ENCODE measurements at regions not wholly inside any gene's neighbourhood (a gene's known extent, or its start where the extent isn't known, plus 50 kb on each side); places are given as distances from the start of the nearest gene placed in this dataset.

DNA sequence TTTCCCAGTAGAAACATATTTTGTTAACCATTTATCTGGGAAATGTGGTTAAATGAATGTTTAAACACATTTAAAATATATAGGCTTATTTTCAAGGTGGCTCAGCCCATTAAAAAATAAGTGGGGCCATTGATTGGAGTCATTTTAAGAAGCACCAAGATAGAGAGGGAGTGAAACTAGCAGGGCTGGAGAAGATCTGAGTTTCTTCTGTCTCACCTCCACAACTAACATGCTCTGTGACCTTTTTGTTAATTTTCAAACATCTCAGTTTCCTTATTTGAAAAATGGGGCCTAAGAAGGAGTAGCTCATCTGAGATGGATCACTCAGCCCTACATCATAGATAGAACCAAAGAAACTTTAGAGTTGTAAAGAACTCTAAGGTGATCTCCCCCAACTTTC lies 254.8 kb downstream of the KCNS3 start:
- no peak for TF ChIP-seq CTCF (IDR thresholded peaks at IDR 0.05; ENCODE audit: borderline replicate concordance, insufficient read depth, low read depth, low read length)
- H3K4me3 ChIP-seq (ENCODE audit: low read depth, low read length): no peak overlapping the region

- no peak for TF ChIP-seq CTCF (IDR thresholded peaks at IDR 0.05; ENCODE audit: borderline replicate concordance, insufficient read depth, low read depth, low read length)
- H3K4me3 ChIP-seq (ENCODE audit: low read depth, low read length): no peak overlapping the region
These were observed 254.2 kb downstream of the KCNS3 start for GRCh38 chr2:18132697-18133096.

DNA sequence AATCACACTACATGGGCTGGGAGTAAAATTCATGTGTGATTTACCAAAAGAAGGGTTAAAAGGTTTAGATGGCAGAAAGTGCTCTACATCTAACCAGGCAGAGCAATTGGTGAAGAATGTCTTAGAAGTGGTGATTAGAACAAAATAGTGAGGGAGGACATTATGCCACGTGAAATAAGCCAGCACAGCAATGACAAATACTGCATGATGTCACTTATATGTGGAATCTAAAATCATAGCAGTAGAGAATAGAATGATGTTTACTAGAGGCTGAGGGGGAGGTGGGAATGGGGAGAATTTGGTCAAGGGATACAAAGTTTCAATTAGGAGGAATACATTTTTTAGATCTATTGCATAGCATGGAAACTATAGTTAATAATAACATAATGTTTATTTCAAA lies 253.3 kb downstream of the KCNS3 start:
- TF ChIP-seq CTCF (IDR thresholded peaks at IDR 0.05; ENCODE audit: borderline replicate concordance, insufficient read depth, low read depth, low read length): no peak
- no peak overlapping the region for H3K4me3 ChIP-seq (ENCODE audit: low read depth, low read length)

- no peak overlapping the region for H3K4me3 ChIP-seq (ENCODE audit: low read depth, low read length)
- no peak for TF ChIP-seq CTCF (IDR thresholded peaks at IDR 0.05; ENCODE audit: borderline replicate concordance, insufficient read depth, low read depth, low read length)
These were observed 250.9 kb downstream of the KCNS3 start for GRCh38 chr2:18129348-18129747.

DNA sequence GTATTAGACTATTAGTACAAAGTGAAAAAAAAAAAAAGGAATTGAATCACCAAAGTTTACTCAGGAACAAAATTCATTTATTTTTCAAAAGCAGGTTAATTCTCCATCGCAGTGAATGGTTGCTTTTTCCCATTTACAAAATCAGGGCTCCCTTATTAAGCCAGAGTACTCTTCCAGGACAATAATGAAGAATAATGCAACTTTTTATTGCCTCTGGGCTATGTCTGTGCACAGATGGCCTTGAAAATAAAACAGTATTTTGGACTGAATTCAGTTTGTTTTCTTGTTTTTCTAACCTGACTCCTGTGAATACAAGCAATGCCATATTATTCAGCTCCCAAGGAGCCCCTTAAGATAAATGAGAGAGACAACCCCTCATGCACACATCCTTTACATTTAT lies 246.8 kb downstream of the KCNS3 start:
- H3K4me3 ChIP-seq (ENCODE audit: low read depth, low read length): no peak overlapping the region
- TF ChIP-seq CTCF (IDR thresholded peaks at IDR 0.05; ENCODE audit: borderline replicate concordance, insufficient read depth, low read depth, low read length): no peak

DNA sequence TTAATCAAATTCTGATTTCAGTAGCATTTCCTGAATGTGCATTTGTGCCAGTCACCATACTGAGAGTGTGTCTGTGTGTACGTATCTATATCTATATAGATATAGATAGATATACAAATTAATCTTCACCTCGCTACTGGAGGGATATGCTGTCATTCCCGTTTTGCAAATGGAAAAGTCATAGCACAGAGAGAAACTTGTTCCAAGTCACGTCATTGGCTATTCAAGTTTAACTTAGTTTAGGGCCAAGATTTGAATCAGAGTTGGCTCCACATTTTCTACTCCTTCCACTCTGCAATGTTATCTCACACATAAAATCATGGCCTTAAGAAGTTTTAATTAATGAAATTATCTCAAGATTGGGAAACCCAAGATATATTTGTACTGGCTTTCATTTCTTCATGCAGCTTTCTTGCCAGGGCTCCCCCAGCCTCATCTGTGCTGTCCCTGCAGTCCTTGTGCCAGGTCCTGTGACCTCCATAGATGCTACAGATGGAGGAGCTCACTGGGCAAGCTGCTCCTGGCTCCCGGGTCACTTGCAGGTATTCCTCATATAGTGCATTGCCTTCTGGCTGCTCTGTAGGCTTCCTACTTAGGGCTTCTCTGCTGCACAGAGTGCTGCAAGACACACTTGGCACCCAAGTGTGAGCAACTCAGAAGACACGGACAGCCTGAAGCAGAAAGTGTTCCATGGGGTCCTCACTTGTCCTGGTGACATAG lies 245.8 kb downstream of the KCNS3 start:
- TF ChIP-seq CTCF (IDR thresholded peaks at IDR 0.05; ENCODE audit: borderline replicate concordance, insufficient read depth, low read depth, low read length): no peak
- no peak overlapping the region for H3K4me3 ChIP-seq (ENCODE audit: low read depth, low read length)

DNA sequence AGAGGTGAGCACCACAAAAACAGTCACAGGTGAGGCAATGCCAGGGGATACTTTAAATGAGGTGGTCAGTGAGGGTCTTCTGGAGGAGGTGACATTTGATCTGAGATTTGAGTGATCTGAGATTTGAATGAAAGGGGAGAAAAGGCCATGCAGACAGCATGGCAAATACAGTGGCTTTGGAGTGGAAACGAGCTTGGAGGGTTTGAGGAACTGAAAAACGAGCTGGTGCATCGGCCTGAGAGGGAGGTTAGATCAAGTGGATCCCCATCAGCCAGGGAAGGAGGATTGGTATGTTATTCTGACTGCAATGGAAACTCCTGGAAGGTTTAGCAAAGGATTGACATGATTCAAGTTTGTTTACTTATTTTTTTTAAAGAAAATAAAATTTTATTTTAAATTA lies 245.1 kb downstream of the KCNS3 start:
- H3K4me3 ChIP-seq (ENCODE audit: low read depth, low read length): no peak overlapping the region
- TF ChIP-seq CTCF (IDR thresholded peaks at IDR 0.05; ENCODE audit: borderline replicate concordance, insufficient read depth, low read depth, low read length): no peak

Data from GM12875 (cell line).